ENCODE measurements at regions not wholly inside any gene's neighbourhood (a gene's known extent, or its start where the extent isn't known, plus 50 kb on each side); places are given as distances from the start of the nearest gene placed in this dataset.
"Not testable (repeated sequence)": the region's sequence is repeated elsewhere in the genome, so short reads cannot be mapped to it uniquely, and the experiment has no call there.

- no peak for TF ChIP-seq CTCF (IDR thresholded peaks at IDR 0.05; ENCODE audit: insufficient read depth, low read length, poor library complexity, severe bottlenecking)
- Histone ChIP-seq H3K36me3 (ENCODE audit: control insufficient read depth, insufficient read depth, low read length) (no peaks in the 10 kb centered on the region), H3K4me3 (replicated peaks; ENCODE audit: low read depth, low read length) (no peak overlapping the region), H3K27me3 (replicated peaks; ENCODE audit: control insufficient read depth, insufficient read depth, low read length) (no peaks in the 10 kb centered on the region)
- no peak for DNase-seq (ENCODE audit: extremely low read depth, insufficient read length)
Observed at GRCh38 chr21:14050121-14050520, 160.6 kb downstream of the LIPI start.

- no peak for DNase-seq (ENCODE audit: extremely low read depth, insufficient read length)
- no peak overlapping the region for H3K4me3 ChIP-seq (replicated peaks; ENCODE audit: low read depth, low read length)
- H3K27me3 ChIP-seq (replicated peaks; ENCODE audit: control insufficient read depth, insufficient read depth, low read length): no peaks in the 10 kb centered on the region
- TF ChIP-seq CTCF (IDR thresholded peaks at IDR 0.05; ENCODE audit: insufficient read depth, low read length, poor library complexity, severe bottlenecking): no peak
- H3K36me3 ChIP-seq (ENCODE audit: control insufficient read depth, insufficient read depth, low read length): no peaks in the 10 kb centered on the region
Observed at GRCh38 chr21:14046401-14046800, 164.4 kb downstream of the LIPI start.

- H3K4me3 ChIP-seq (replicated peaks; ENCODE audit: low read depth, low read length): no peak overlapping the region
- H3K27me3 ChIP-seq (replicated peaks; ENCODE audit: control insufficient read depth, insufficient read depth, low read length): no peaks in the 10 kb centered on the region
- TF ChIP-seq CTCF (IDR thresholded peaks at IDR 0.05; ENCODE audit: insufficient read depth, low read length, poor library complexity, severe bottlenecking): no peak
- DNase-seq (ENCODE audit: extremely low read depth, insufficient read length): no peak
- H3K36me3 ChIP-seq (ENCODE audit: control insufficient read depth, insufficient read depth, low read length): no peaks in the 10 kb centered on the region; the same call in 1 of the 2 replicates
Observed at GRCh38 chr21:14040386-14040785, 170.4 kb downstream of the LIPI start.

- H3K4me3 ChIP-seq (replicated peaks; ENCODE audit: low read depth, low read length): peak overlapping the region; percentile 78
- DNase-seq (ENCODE audit: extremely low read depth, insufficient read length); H3K36me3 ChIP-seq (ENCODE audit: control insufficient read depth, insufficient read depth, low read length); H3K27me3 ChIP-seq (replicated peaks; ENCODE audit: control insufficient read depth, insufficient read depth, low read length): not testable (repeated sequence)
Observed at GRCh38 chr21:14028619-14029018, 182.1 kb downstream of the LIPI start.

GRCh38 chr21:14027235-14027869 is 183.4 kb downstream of the LIPI start:
- peak; percentile 82 for DNase-seq (ENCODE audit: extremely low read depth, insufficient read length)
- peak overlapping the region; percentile 78 for H3K4me3 ChIP-seq (replicated peaks; ENCODE audit: low read depth, low read length)
- not testable (repeated sequence) for H3K36me3 ChIP-seq (ENCODE audit: control insufficient read depth, insufficient read depth, low read length); H3K27me3 ChIP-seq (replicated peaks; ENCODE audit: control insufficient read depth, insufficient read depth, low read length)

GRCh38 chr21:14020108-14020507 is 190.6 kb downstream of the LIPI start:
- not testable (repeated sequence) for H3K36me3 ChIP-seq (ENCODE audit: control insufficient read depth, insufficient read depth, low read length); DNase-seq (ENCODE audit: extremely low read depth, insufficient read length); H3K27me3 ChIP-seq (replicated peaks; ENCODE audit: control insufficient read depth, insufficient read depth, low read length); H3K4me3 ChIP-seq (replicated peaks; ENCODE audit: low read depth, low read length)

- not testable (repeated sequence) for H3K27me3 ChIP-seq (replicated peaks; ENCODE audit: control insufficient read depth, insufficient read depth, low read length); H3K36me3 ChIP-seq (ENCODE audit: control insufficient read depth, insufficient read depth, low read length); H3K4me3 ChIP-seq (replicated peaks; ENCODE audit: low read depth, low read length); DNase-seq (ENCODE audit: extremely low read depth, insufficient read length)
Observed at GRCh38 chr21:14015841-14016240, 194.9 kb downstream of the LIPI start.

- not testable (repeated sequence) for DNase-seq (ENCODE audit: extremely low read depth, insufficient read length); H3K27me3 ChIP-seq (replicated peaks; ENCODE audit: control insufficient read depth, insufficient read depth, low read length); H3K4me3 ChIP-seq (replicated peaks; ENCODE audit: low read depth, low read length)
Observed at GRCh38 chr21:14013623-14014498, 196.9 kb downstream of the LIPI start.

More at GRCh38 chr21:14013623-14014498, 196.9 kb downstream of the LIPI start:
- H3K36me3 ChIP-seq (ENCODE audit: control insufficient read depth, insufficient read depth, low read length): not testable (repeated sequence)

Data from GM06990 (cell line).